IMR-90 (cell line): ENCODE measurements at regions not wholly inside any gene's neighbourhood (a gene's known extent, or its start where the extent isn't known, plus 50 kb on each side); places are given as distances from the start of the nearest gene placed in this dataset.

Experiments
- ATAC-seq: fragments of 200-7000 bp; cut with Tn5 transposase; 2 replicates; pipeline ENCODE4 v1.9.1; 2020; ENCODE audit warnings: low read depth, mild to moderate bottlenecking, moderate library complexity
- BruUV-seq: library from RNA; stranded (reverse); fragments of 400-500 nt; replicated peaks from 2 replicates; lab custom pipeline; 2021; lab: Mats Ljungman, UMichigan
- CTCF ChIA-PET: fragments of 300-600 bp; formaldehyde crosslinking; extraction: SDS; loops from one replicate; lab custom pipeline; 2021; ENCODE audit warnings: antibody characterized with exemption; lab: Yijun Ruan, JAX
- POLR2A ChIA-PET: fragments of 300-600 bp; sonication (Branson Sonifier 250); formaldehyde crosslinking; loops from one replicate; lab custom pipeline; 2022; ENCODE audit warnings: antibody characterized with exemption; ENCODE audit not compliant: unreplicated experiment; lab: Charles Lee
- DNase-seq: peaks from one replicate; pipeline ENCODE4 v3.0.0; 2013
- H2AFZ ChIP-seq: replicated peaks from 2 replicates; pipeline ENCODE3; 2013; ENCODE audit warnings: low read length, mild to moderate bottlenecking; ENCODE audit not compliant: poor library complexity
- H2AK5ac ChIP-seq: 2 replicates; pipeline ENCODE4 v1.6.1; 2013; ENCODE audit warnings: low read depth, low read length, inconsistent platforms
- H2AK9ac ChIP-seq: replicated peaks from 2 replicates; pipeline ENCODE3; 2013; ENCODE audit warnings: mild to moderate bottlenecking, low read depth, low read length, moderate library complexity; ENCODE audit not compliant: poor library complexity
- H2BK120ac ChIP-seq: 2 replicates; pipeline ENCODE4 v1.6.1; 2013; ENCODE audit warnings: low read depth, low read length, inconsistent platforms
- H2BK15ac ChIP-seq: 3 replicates; pipeline ENCODE4 v1.6.1; 2013; ENCODE audit warnings: low read depth, low read length, inconsistent platforms
- H2BK20ac ChIP-seq: 2 replicates; pipeline ENCODE4 v1.6.1; 2013; ENCODE audit warnings: low read depth, mild to moderate bottlenecking, inconsistent platforms, low read length, moderate library complexity
- H2BK5ac ChIP-seq: 2 replicates; pipeline ENCODE4 v1.6.1; 2013; ENCODE audit warnings: mild to moderate bottlenecking, low read depth, low read length, inconsistent platforms; ENCODE audit not compliant: poor library complexity, severe bottlenecking
- H3K14ac ChIP-seq: replicated peaks from 2 replicates; pipeline ENCODE4 v1.6.1; 2013; ENCODE audit warnings: low read depth, low read length, inconsistent platforms
- H3K18ac ChIP-seq: 2 replicates; pipeline ENCODE4 v1.6.1; 2013; ENCODE audit warnings: low read depth, low read length, control low read depth
- H3K23ac ChIP-seq: 2 replicates; pipeline ENCODE4 v1.6.1; 2013; ENCODE audit warnings: low read depth, low read length, inconsistent platforms
- H3K27ac ChIP-seq: 2 replicates; pipeline ENCODE4 v1.5.1; 2013; ENCODE audit warnings: mild to moderate bottlenecking, control low read depth, low read length; ENCODE audit not compliant: insufficient read depth
- H3K27me3 ChIP-seq: 2 replicates; pipeline ENCODE4 v1.6.1; 2013; ENCODE audit warnings: low read length; ENCODE audit not compliant: control insufficient read depth, insufficient read depth
- H3K36me3 ChIP-seq: 2 replicates; pipeline ENCODE4 v1.6.1; 2013; ENCODE audit warnings: low read length, mixed read lengths; ENCODE audit not compliant: control insufficient read depth, insufficient read depth
- H3K4ac ChIP-seq: 2 replicates; pipeline ENCODE4 v1.6.1; 2013; ENCODE audit warnings: low read depth, low read length, inconsistent platforms
- H3K4me1 ChIP-seq: 2 replicates; pipeline ENCODE4 v1.6.1; 2013; ENCODE audit warnings: low read length, mixed read lengths; ENCODE audit not compliant: control insufficient read depth, insufficient read depth
- H3K4me2 ChIP-seq: 2 replicates; pipeline ENCODE4 v1.6.1; 2013; ENCODE audit warnings: low read depth, mild to moderate bottlenecking, control low read depth, low read length, moderate library complexity
- H3K4me3 ChIP-seq: 2 replicates; pipeline ENCODE4 v1.5.1; 2013; ENCODE audit warnings: low read depth, mild to moderate bottlenecking, control low read depth, low read length, moderate library complexity; ENCODE audit not compliant: insufficient read depth
- H3K56ac ChIP-seq: 2 replicates; pipeline ENCODE4 v1.6.1; 2013; ENCODE audit warnings: low read length, inconsistent platforms; ENCODE audit not compliant: insufficient read depth; ENCODE audit errors: extremely low read depth
- H3K79me1 ChIP-seq, 2 experiments: 2 replicates each; pipeline ENCODE4 v1.6.1; 2013; ENCODE audit warnings: low read length in 2 of 2, inconsistent platforms in 1 of 2, low read depth in 1 of 2
- H3K9ac ChIP-seq: 2 replicates; pipeline ENCODE4 v1.6.1; 2013; ENCODE audit warnings: low read depth, low read length, control low read depth
- H3K9me1 ChIP-seq: 2 replicates; pipeline ENCODE4 v1.6.1; 2013; ENCODE audit warnings: low read length, inconsistent platforms; ENCODE audit not compliant: insufficient read depth
- H3K9me3 ChIP-seq: 2 replicates; pipeline ENCODE4 v1.6.1; 2013; ENCODE audit warnings: low read length; ENCODE audit not compliant: control insufficient read depth, insufficient read depth
- H4K20me1 ChIP-seq: 2 replicates; pipeline ENCODE4 v1.6.1; 2013; ENCODE audit warnings: low read length, inconsistent platforms; ENCODE audit not compliant: insufficient read depth
- H4K5ac ChIP-seq: 2 replicates; pipeline ENCODE4 v1.6.1; 2013; ENCODE audit warnings: mild to moderate bottlenecking, low read depth, low read length, control low read depth
- H4K8ac ChIP-seq, 2 experiments: 2 replicates each; pipeline ENCODE4 v1.6.1; 2013; ENCODE audit warnings: low read depth in 2 of 2, low read length in 2 of 2, control low read depth in 1 of 2, inconsistent platforms in 1 of 2
- H4K91ac ChIP-seq: 2 replicates; pipeline ENCODE4 v1.6.1; 2013; ENCODE audit warnings: low read depth, low read length, inconsistent platforms; ENCODE audit not compliant: insufficient read depth
- ELK1 ChIP-seq: fragments of 150-350 bp; IDR thresholded peaks from 2 replicates; pipeline ENCODE4 v1.6.1; 2016; ENCODE audit warnings: low read depth, mild to moderate bottlenecking, low read length, moderate library complexity, borderline replicate concordance
- RAD21 ChIP-seq: IDR thresholded peaks from 2 replicates; pipeline ENCODE4 v1.6.1; 2012; ENCODE audit warnings: low read length, improper control_type of control experiment
- WGBS, 2 experiments: methylation state at CpG; one replicate each; pipeline versions ENCODE4 v1.1.5 to v1.1.7; 2013; ENCODE audit warnings: missing lambda C conversion rate in 2 of 2; ENCODE audit not compliant: insufficient read length in 1 of 2; ENCODE audit errors: extremely low coverage in 2 of 2; 5-methylcytosine and 5-hydroxymethylcytosine counted together
- dilution Hi-C: fragments of 300-500 bp; cut with HindIII; formaldehyde crosslinking; loops from one replicate; pipeline ENCODE4 v1.14.3; 2018; ENCODE audit warnings: low sequenced_read_pairs; ENCODE audit not compliant: unreplicated experiment
- in situ Hi-C: fragments of 300-500 bp; cut with MboI; formaldehyde crosslinking; loops from 3 replicates; pipeline ENCODE4 v1.14.3; 2019; ENCODE audit warnings: low sequenced_read_pairs, inconsistent platforms, mixed read lengths
- intact Hi-C: fragments of 100-400 bp; cut with micrococcal nuclease; formaldehyde crosslinking; loops from 2 replicates; pipeline ENCODE4 v1.10.0; 2022

- TF ChIP-seq ELK1 = no peak
- TF ChIP-seq RAD21 = no peak
- Histone ChIP-seq H3K4ac (no peak overlapping the region), H3K14ac (no peak overlapping the region), H3K4me3 (no peak overlapping the region), H3K18ac (no peak overlapping the region), H3K4me1 (no peaks in the 10 kb centered on the region), H3K4me2 (no peak overlapping the region), H2BK120ac (no peak overlapping the region), H4K91ac (no peak overlapping the region), H3K56ac (no peak overlapping the region), H4K5ac (no peak overlapping the region), H3K9me3 (peaks cover 13% of the 10 kb centered on the region), H2AK9ac (no peak overlapping the region), H3K27ac (no peak overlapping the region), H3K27me3 (no peaks in the 10 kb centered on the region), H2AK5ac (no peak overlapping the region), H2AFZ (no peak overlapping the region), H4K20me1 (no peaks in the 10 kb centered on the region), H3K23ac (no peak overlapping the region), H3K79me1 (no peaks in the 10 kb centered on the region), H4K8ac (no peak overlapping the region), H2BK20ac (no peak overlapping the region), H3K9ac (no peak overlapping the region), H3K36me3 (no peaks in the 10 kb centered on the region), H3K9me1 (no peaks in the 10 kb centered on the region), H2BK15ac (no peak overlapping the region), H2BK5ac (no peak overlapping the region)
- ChIA-PET CTCF (no interaction called here), POLR2A (no interaction called here)
- no TSS peak for BruUV-seq
- DNase-seq (no peak), ATAC-seq (no peak)
- intact Hi-C loops (no loop called here), in situ Hi-C loops (no loop called here), dilution Hi-C loops (no loop called here)
- no CpG with 5 or more reads among the region's 2 CpGs for WGBS, 2 experiments
Observed at GRCh38 chr5:51276250-51276649, 107.0 kb upstream of the ISL1 start.
